ENCODE measurements at regions not wholly inside any gene's neighbourhood (a gene's known extent, or its start where the extent isn't known, plus 50 kb on each side); places are given as distances from the start of the nearest gene placed in this dataset.

- no peak for ATAC-seq (ENCODE audit: poor library complexity)
- Mint-ChIP-seq H3K27me3 (peaks cover 5% of the 10 kb centered on the region), H3K27ac (no peak overlapping the region), H3K4me3 (no peak overlapping the region), H3K9me3 (no peaks in the 10 kb centered on the region), H3K36me3 (ENCODE audit: low read depth) (no peaks in the 10 kb centered on the region), H3K4me1 (ENCODE audit: low read depth) (no peaks in the 10 kb centered on the region)
- Histone ChIP-seq H3K36me3 (ENCODE audit: insufficient read depth, low read length) (no peaks in the 10 kb centered on the region), H3K4me3 (ENCODE audit: low read length) (no peak overlapping the region), H3K27me3 (ENCODE audit: control insufficient read depth in 1 of 2, insufficient read depth in 2 of 2, low read length in 2 of 2) (no peaks in the 10 kb centered on the region), H3K9me3 (ENCODE audit: control insufficient read depth in 1 of 2, insufficient read depth in 1 of 2, low read length in 2 of 2) (no peaks in the 10 kb centered on the region), H3K27ac (ENCODE audit: low read depth in 1 of 2, low read length in 2 of 2) (no peak overlapping the region), H3K4me1 (ENCODE audit: insufficient read depth, low read length) (no peaks in the 10 kb centered on the region)
- TF ChIP-seq CTCF (IDR thresholded peaks at IDR 0.05) = no peak
- no peak for DNase-seq
- intact Hi-C loops (cut with DNase I, micrococcal nuclease) = no loop called here
- CTCF ChIA-PET = no interaction called here
- POLR2A ChIA-PET = no interaction called here
Measured at GRCh38 chr3:152516216-152516615, 247.5 kb downstream of the MBNL1 start.

DNA sequence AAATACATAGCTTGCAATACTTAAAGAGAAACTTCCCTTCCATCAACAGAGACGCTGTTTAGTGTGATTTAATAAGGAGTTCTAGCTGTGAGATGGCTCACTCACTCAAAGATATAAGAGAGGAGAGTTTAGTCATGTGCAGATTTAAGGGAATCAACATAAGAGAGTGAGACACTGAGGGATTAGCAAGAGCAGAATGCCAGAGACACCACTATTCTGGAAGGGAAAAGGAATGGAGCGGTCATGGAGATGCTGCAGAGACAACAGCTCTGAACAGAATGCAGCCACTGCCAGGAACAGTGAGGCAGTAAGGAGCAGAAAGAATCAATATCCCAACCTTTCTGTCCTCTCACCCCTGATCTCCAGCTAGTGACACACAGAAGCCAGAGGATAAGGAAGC is 248.8 kb downstream of the MBNL1 start:
- no peaks in the 10 kb centered on the region for H3K4me1 Mint-ChIP-seq (ENCODE audit: low read depth)
- no peak for TF ChIP-seq CTCF (IDR thresholded peaks at IDR 0.05)
- no peak overlapping the region for H3K27ac ChIP-seq (ENCODE audit: low read depth in 1 of 2, low read length in 2 of 2)
- ChIA-PET CTCF (no interaction called here), POLR2A (no interaction called here)
- DNase-seq (no peak), ATAC-seq (ENCODE audit: poor library complexity) (no peak)
- no peak overlapping the region for H3K27ac Mint-ChIP-seq
- H3K27me3 Mint-ChIP-seq = no peaks in the 10 kb centered on the region
- H3K36me3 Mint-ChIP-seq (ENCODE audit: low read depth) = no peaks in the 10 kb centered on the region
- intact Hi-C loops (cut with DNase I, micrococcal nuclease) = no loop called here
- no peak overlapping the region for H3K4me3 Mint-ChIP-seq
- no peaks in the 10 kb centered on the region for H3K9me3 ChIP-seq (ENCODE audit: control insufficient read depth in 1 of 2, insufficient read depth in 1 of 2, low read length in 2 of 2)
- no peaks in the 10 kb centered on the region for H3K9me3 Mint-ChIP-seq
- H3K27me3 ChIP-seq (ENCODE audit: control insufficient read depth in 1 of 2, insufficient read depth in 2 of 2, low read length in 2 of 2) = no peaks in the 10 kb centered on the region
- H3K4me3 ChIP-seq (ENCODE audit: low read length) = no peak overlapping the region
- H3K4me1 ChIP-seq (ENCODE audit: insufficient read depth, low read length) = no peaks in the 10 kb centered on the region
- no peaks in the 10 kb centered on the region for H3K36me3 ChIP-seq (ENCODE audit: insufficient read depth, low read length)

DNA sequence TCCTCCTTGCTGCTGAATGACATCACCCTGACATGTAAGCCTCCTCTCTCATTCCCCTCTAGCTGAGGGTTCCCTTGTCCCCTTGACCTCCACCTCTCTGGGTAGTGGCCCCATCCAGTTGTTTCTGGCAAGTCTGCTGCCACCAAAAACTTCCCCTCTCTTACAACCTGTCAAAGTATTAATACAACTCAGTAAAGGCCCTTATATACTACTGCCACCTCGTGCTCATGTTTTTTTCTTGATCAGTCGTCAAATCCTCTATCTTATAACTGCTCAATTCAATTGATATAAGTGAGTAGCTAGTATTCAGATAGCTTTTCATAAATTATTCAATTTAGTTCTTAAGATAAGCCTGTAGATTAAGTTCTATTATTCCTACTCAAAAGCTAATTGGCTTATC is 249.6 kb downstream of the MBNL1 start:
- DNase-seq (no peak), ATAC-seq (ENCODE audit: poor library complexity) (no peak)
- no peaks in the 10 kb centered on the region for H3K4me1 ChIP-seq (ENCODE audit: insufficient read depth, low read length)
- H3K27me3 ChIP-seq (ENCODE audit: control insufficient read depth in 1 of 2, insufficient read depth in 2 of 2, low read length in 2 of 2) = no peaks in the 10 kb centered on the region
- no peak overlapping the region for H3K4me3 Mint-ChIP-seq
- no peak overlapping the region for H3K27ac Mint-ChIP-seq
- H3K27ac ChIP-seq (ENCODE audit: low read depth in 1 of 2, low read length in 2 of 2) = no peak overlapping the region
- CTCF ChIA-PET = interaction anchor here (0.9 kb wide), 1 partner anchor 8 kb away, joined by 5 read pairs; no protein-coding TSS in a partner anchor
- H3K9me3 ChIP-seq (ENCODE audit: control insufficient read depth in 1 of 2, insufficient read depth in 1 of 2, low read length in 2 of 2) = no peaks in the 10 kb centered on the region
- TF ChIP-seq CTCF (IDR thresholded peaks at IDR 0.05) = no peak
- POLR2A ChIA-PET = no interaction called here
- H3K36me3 Mint-ChIP-seq (ENCODE audit: low read depth) = no peaks in the 10 kb centered on the region
- H3K4me3 ChIP-seq (ENCODE audit: low read length) = no peak overlapping the region
- intact Hi-C loops (cut with DNase I, micrococcal nuclease) = no loop called here
- no peaks in the 10 kb centered on the region for H3K36me3 ChIP-seq (ENCODE audit: insufficient read depth, low read length)
- H3K27me3 Mint-ChIP-seq = no peaks in the 10 kb centered on the region
- H3K9me3 Mint-ChIP-seq = no peaks in the 10 kb centered on the region
- no peaks in the 10 kb centered on the region for H3K4me1 Mint-ChIP-seq (ENCODE audit: low read depth)

All from CD4-positive, alpha-beta T cell (primary cell).